ENCODE measurements at regions not wholly inside any gene's neighbourhood (a gene's known extent, or its start where the extent isn't known, plus 50 kb on each side); places are given as distances from the start of the nearest gene placed in this dataset.

DNA sequence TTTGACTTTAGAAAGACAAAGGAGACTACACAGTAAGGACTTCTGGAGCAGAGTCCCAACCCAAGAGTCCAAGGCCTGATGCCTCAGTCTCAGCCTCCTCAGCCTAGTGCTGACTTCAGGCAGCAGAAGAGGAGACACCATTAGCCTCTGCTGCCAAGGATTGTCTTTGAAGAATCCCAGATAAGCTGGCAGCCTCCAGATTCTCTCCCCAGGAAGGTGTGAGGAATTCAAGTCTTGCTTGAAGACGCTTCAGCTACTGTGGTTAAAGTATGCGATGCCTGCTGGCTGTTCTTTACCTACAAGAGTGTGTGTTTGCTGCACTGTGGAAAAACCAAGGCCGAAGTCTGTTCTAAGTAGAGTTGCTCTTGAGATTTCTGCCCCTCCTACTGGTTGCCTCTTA, 215.9 kb upstream of the TCF21 start:
- Histone ChIP-seq H3K9me2 (ENCODE audit: insufficient read depth, low read length) (no peaks in the 10 kb centered on the region), H3K4me2 (ENCODE audit: low read length) (no peak overlapping the region), H2AFZ (ENCODE audit: low read depth, low read length) (no peak overlapping the region), H3K9me3 (ENCODE audit: low read length) (no peaks in the 10 kb centered on the region), H3K27me3 (ENCODE audit: insufficient read depth, low read depth, low read length) (no peaks in the 10 kb centered on the region), H3K27ac (ENCODE audit: low read length) (no peak overlapping the region), H3K36me3 (ENCODE audit: insufficient read depth, low read length) (no peaks in the 10 kb centered on the region), H4K20me1 (ENCODE audit: insufficient read depth) (no peaks in the 10 kb centered on the region), H3K4me3 (ENCODE audit: low read length) (no peak overlapping the region), H3F3A (ENCODE audit: insufficient read depth, low read length, poor library complexity, severe bottlenecking) (no peaks in the 10 kb centered on the region), H3K9ac (ENCODE audit: low read length) (no peak overlapping the region), H3K79me2 (replicated peaks; ENCODE audit: insufficient read depth, low read length) (no peaks in the 10 kb centered on the region)
- TF ChIP-seq SMC3 (conservative IDR thresholded peaks at IDR 0.05; ENCODE audit: poor library complexity): no peak
- TF ChIP-seq, protein P1, sequence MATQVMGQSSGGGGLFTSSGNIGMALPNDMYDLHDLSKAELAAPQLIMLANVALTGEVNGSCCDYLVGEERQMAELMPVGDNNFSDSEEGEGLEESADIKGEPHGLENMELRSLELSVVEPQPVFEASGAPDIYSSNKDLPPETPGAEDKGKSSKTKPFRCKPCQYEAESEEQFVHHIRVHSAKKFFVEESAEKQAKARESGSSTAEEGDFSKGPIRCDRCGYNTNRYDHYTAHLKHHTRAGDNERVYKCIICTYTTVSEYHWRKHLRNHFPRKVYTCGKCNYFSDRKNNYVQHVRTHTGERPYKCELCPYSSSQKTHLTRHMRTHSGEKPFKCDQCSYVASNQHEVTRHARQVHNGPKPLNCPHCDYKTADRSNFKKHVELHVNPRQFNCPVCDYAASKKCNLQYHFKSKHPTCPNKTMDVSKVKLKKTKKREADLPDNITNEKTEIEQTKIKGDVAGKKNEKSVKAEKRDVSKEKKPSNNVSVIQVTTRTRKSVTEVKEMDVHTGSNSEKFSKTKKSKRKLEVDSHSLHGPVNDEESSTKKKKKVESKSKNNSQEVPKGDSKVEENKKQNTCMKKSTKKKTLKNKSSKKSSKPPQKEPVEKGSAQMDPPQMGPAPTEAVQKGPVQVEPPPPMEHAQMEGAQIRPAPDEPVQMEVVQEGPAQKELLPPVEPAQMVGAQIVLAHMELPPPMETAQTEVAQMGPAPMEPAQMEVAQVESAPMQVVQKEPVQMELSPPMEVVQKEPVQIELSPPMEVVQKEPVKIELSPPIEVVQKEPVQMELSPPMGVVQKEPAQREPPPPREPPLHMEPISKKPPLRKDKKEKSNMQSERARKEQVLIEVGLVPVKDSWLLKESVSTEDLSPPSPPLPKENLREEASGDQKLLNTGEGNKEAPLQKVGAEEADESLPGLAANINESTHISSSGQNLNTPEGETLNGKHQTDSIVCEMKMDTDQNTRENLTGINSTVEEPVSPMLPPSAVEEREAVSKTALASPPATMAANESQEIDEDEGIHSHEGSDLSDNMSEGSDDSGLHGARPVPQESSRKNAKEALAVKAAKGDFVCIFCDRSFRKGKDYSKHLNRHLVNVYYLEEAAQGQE (IDR thresholded peaks at IDR 0.05; ENCODE audit: borderline replicate concordance): no peak
- TF ChIP-seq EZH2 (IDR thresholded peaks at IDR 0.05; ENCODE audit: borderline replicate concordance, insufficient read depth, low read length, poor library complexity, severe bottlenecking): no peak
- TF ChIP-seq POLR2AphosphoS5 (IDR thresholded peaks at IDR 0.05): no peak
- TF ChIP-seq MXI1 (conservative IDR thresholded peaks at IDR 0.05; ENCODE audit: poor library complexity, severe bottlenecking): no peak
- TF ChIP-seq TAF1 (IDR thresholded peaks at IDR 0.05; ENCODE audit: low read depth): no peak
- no peak for TF ChIP-seq RAD21 (conservative IDR thresholded peaks at IDR 0.05)
- TF ChIP-seq, protein P2, sequence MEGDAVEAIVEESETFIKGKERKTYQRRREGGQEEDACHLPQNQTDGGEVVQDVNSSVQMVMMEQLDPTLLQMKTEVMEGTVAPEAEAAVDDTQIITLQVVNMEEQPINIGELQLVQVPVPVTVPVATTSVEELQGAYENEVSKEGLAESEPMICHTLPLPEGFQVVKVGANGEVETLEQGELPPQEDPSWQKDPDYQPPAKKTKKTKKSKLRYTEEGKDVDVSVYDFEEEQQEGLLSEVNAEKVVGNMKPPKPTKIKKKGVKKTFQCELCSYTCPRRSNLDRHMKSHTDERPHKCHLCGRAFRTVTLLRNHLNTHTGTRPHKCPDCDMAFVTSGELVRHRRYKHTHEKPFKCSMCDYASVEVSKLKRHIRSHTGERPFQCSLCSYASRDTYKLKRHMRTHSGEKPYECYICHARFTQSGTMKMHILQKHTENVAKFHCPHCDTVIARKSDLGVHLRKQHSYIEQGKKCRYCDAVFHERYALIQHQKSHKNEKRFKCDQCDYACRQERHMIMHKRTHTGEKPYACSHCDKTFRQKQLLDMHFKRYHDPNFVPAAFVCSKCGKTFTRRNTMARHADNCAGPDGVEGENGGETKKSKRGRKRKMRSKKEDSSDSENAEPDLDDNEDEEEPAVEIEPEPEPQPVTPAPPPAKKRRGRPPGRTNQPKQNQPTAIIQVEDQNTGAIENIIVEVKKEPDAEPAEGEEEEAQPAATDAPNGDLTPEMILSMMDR (IDR thresholded peaks at IDR 0.05; ENCODE audit: poor library complexity, severe bottlenecking): no peak
- no peak for TF ChIP-seq EP300 (conservative IDR thresholded peaks at IDR 0.05; ENCODE audit: poor library complexity, severe bottlenecking)

DNA sequence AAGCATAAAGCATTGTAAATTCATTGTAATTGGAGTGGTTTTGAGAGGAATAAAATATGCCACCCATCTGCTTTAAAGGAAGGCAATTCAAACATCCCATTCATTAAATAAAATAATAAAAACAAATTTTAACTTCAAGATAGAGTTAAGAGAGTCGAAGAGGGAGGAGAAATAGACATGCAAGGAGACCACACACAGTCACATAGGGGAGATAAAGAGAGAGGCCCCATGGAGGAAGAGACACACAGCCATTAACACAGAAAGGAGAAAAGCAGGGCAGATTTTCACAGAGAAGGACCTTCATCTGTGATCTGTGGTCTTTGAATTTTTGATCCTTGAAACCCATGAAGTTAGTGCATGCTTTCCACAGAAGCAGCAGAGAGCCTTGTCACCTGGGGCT, 214.3 kb upstream of the TCF21 start:
- Histone ChIP-seq H3K9me3 (ENCODE audit: low read length) (no peaks in the 10 kb centered on the region), H3K79me2 (replicated peaks; ENCODE audit: insufficient read depth, low read length) (no peaks in the 10 kb centered on the region), H3K9me2 (ENCODE audit: insufficient read depth, low read length) (no peaks in the 10 kb centered on the region), H3K36me3 (ENCODE audit: insufficient read depth, low read length) (no peaks in the 10 kb centered on the region), H3F3A (ENCODE audit: insufficient read depth, low read length, poor library complexity, severe bottlenecking) (no peaks in the 10 kb centered on the region), H3K9ac (ENCODE audit: low read length) (no peak overlapping the region), H3K27ac (ENCODE audit: low read length) (no peak overlapping the region), H4K20me1 (ENCODE audit: insufficient read depth) (no peaks in the 10 kb centered on the region), H3K27me3 (ENCODE audit: insufficient read depth, low read depth, low read length) (no peaks in the 10 kb centered on the region), H3K4me2 (ENCODE audit: low read length) (no peak overlapping the region), H2AFZ (ENCODE audit: low read depth, low read length) (no peak overlapping the region), H3K4me3 (ENCODE audit: low read length) (no peak overlapping the region)
- no peak for TF ChIP-seq SMC3 (conservative IDR thresholded peaks at IDR 0.05; ENCODE audit: poor library complexity)
- TF ChIP-seq, protein P1 (IDR thresholded peaks at IDR 0.05; ENCODE audit: borderline replicate concordance): no peak
- TF ChIP-seq RAD21 (conservative IDR thresholded peaks at IDR 0.05): no peak
- no peak for TF ChIP-seq MXI1 (conservative IDR thresholded peaks at IDR 0.05; ENCODE audit: poor library complexity, severe bottlenecking)
- no peak for TF ChIP-seq TAF1 (IDR thresholded peaks at IDR 0.05; ENCODE audit: low read depth)

Data from neural cell (in vitro differentiated cells).